Trophoblast cell (in vitro differentiated cells and primary cell): ENCODE measurements at regions not wholly inside any gene's neighbourhood (a gene's known extent, or its start where the extent isn't known, plus 50 kb on each side); places are given as distances from the start of the nearest gene placed in this dataset.
"Not testable (repeated sequence)": the region's sequence is repeated elsewhere in the genome, so short reads cannot be mapped to it uniquely, and the experiment has no call there.

Experiments
- DNase-seq, 2 donors: peaks; one replicate each; pipeline ENCODE4 v3.0.0-alpha.2; 2016
- H2AFZ ChIP-seq: 2 replicates; pipeline ENCODE4 v1.6.1; 2013; ENCODE audit warnings: low read length, moderate library complexity, mild to moderate bottlenecking; ENCODE audit not compliant: insufficient read depth, poor library complexity
- H2AK5ac ChIP-seq: 2 replicates; pipeline ENCODE4 v1.6.1; 2013; ENCODE audit warnings: mild to moderate bottlenecking, low read length
- H2BK120ac ChIP-seq: 2 replicates; pipeline ENCODE4 v1.6.1; 2013; ENCODE audit warnings: low read length, mild to moderate bottlenecking, moderate library complexity; ENCODE audit not compliant: insufficient read depth, poor library complexity
- H2BK12ac ChIP-seq: 2 replicates; pipeline ENCODE4 v1.6.1; 2013; ENCODE audit warnings: mild to moderate bottlenecking, low read length, moderate library complexity
- H2BK5ac ChIP-seq: 2 replicates; pipeline ENCODE4 v1.6.1; 2013; ENCODE audit warnings: low read length, low read depth, moderate library complexity, mild to moderate bottlenecking; ENCODE audit not compliant: poor library complexity
- H3K14ac ChIP-seq: 2 replicates; pipeline ENCODE4 v1.6.1; 2013; ENCODE audit warnings: mild to moderate bottlenecking, low read length
- H3K18ac ChIP-seq: 2 replicates; pipeline ENCODE4 v1.6.1; 2013; ENCODE audit warnings: mild to moderate bottlenecking, low read length
- H3K23ac ChIP-seq: 2 replicates; pipeline ENCODE4 v1.6.1; 2013; ENCODE audit warnings: low read length
- H3K27ac ChIP-seq: 2 replicates; pipeline ENCODE4 v1.5.1; 2013; ENCODE audit warnings: low read depth, mild to moderate bottlenecking, inconsistent platforms, low read length, moderate library complexity
- H3K27me3 ChIP-seq: 2 replicates; pipeline ENCODE4 v1.6.1; 2013; ENCODE audit warnings: inconsistent platforms, mild to moderate bottlenecking, low read length, moderate library complexity; ENCODE audit not compliant: insufficient read depth
- H3K36me3 ChIP-seq, 2 experiments: 1 replicate in 1 of 2; 2 replicates in 1 of 2; pipeline ENCODE4 v1.6.1; 2013; ENCODE audit warnings: low read length in 2 of 2, mild to moderate bottlenecking in 2 of 2, moderate library complexity in 1 of 2; ENCODE audit not compliant: insufficient read depth in 2 of 2, control insufficient read depth in 1 of 2
- H3K4ac ChIP-seq: 2 replicates; pipeline ENCODE4 v1.6.1; 2013; ENCODE audit warnings: low read depth, mild to moderate bottlenecking, low read length, moderate library complexity
- H3K4me1 ChIP-seq, 2 experiments: 1 replicate in 1 of 2; 2 replicates in 1 of 2; pipeline ENCODE4 v1.6.1; 2013; ENCODE audit warnings: low read length in 2 of 2, mild to moderate bottlenecking in 2 of 2, moderate library complexity in 1 of 2; ENCODE audit not compliant: insufficient read depth in 2 of 2, control insufficient read depth in 1 of 2
- H3K4me2 ChIP-seq: 2 replicates; pipeline ENCODE4 v1.6.1; 2013; ENCODE audit warnings: inconsistent platforms, mild to moderate bottlenecking, low read length, moderate library complexity
- H3K4me3 ChIP-seq: 2 replicates; pipeline ENCODE4 v1.5.1; 2013; ENCODE audit warnings: mild to moderate bottlenecking, low read depth, low read length, inconsistent platforms
- H3K79me1 ChIP-seq: one replicate; pipeline ENCODE4 v1.6.1; 2013; ENCODE audit warnings: low read length
- H3K79me2 ChIP-seq: 2 replicates; pipeline ENCODE4 v1.6.1; 2013; ENCODE audit warnings: low read length, mild to moderate bottlenecking; ENCODE audit not compliant: control insufficient read depth, insufficient read depth, poor library complexity
- H3K9ac ChIP-seq: 2 replicates; pipeline ENCODE4 v1.6.1; 2013; ENCODE audit warnings: mild to moderate bottlenecking, low read length
- H3K9me3 ChIP-seq: 2 replicates; pipeline ENCODE4 v1.6.1; 2013; ENCODE audit warnings: low read depth, mild to moderate bottlenecking, control low read depth, inconsistent platforms, low read length; ENCODE audit not compliant: insufficient read depth
- H4K12ac ChIP-seq: 2 replicates; pipeline ENCODE4 v1.6.1; 2013; ENCODE audit warnings: low read depth, mild to moderate bottlenecking, low read length, moderate library complexity
- H4K8ac ChIP-seq: 2 replicates; pipeline ENCODE4 v1.6.1; 2013; ENCODE audit warnings: low read depth, mild to moderate bottlenecking, low read length, moderate library complexity
- H4K91ac ChIP-seq: one replicate; pipeline ENCODE4 v1.6.1; 2013; ENCODE audit warnings: low read depth, mild to moderate bottlenecking, low read length, moderate library complexity
- WGBS: extraction: QIAGEN DNeasy Blood & Tissue Kit; methylation state at CpG from one replicate; pipeline ENCODE4 v1.1.7; 2013; ENCODE audit warnings: missing lambda C conversion rate; ENCODE audit not compliant: insufficient read length, insufficient coverage; ENCODE audit errors: extremely low coverage; 5-methylcytosine and 5-hydroxymethylcytosine counted together

DNA sequence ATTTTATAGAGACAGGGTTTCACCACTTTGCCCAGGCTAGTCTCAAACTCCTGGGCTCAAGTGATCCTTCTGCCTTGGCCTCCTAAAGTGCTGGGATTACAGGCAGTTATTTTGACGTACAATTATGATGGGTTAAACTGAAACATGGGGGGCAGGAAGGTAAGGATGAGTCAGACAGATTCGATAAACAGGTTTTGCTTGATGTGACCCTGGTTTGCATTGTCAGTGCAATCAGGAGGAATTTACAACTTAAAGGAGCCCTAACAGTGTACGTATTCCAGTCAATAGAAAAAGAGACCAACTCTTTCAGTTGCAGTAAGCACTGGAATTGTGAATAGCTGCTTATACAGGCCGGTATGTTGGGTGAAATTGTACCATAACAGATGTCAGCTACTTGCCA, 246.3 kb upstream of the NOTCH2NLA start:
- H4K91ac ChIP-seq, H3K9ac ChIP-seq, H3K36me3 ChIP-seq, H3K9me3 ChIP-seq, H2BK5ac ChIP-seq, H2BK12ac ChIP-seq, H3K14ac ChIP-seq, H3K4me1 ChIP-seq, H4K12ac ChIP-seq, H3K27me3 ChIP-seq, H3K23ac ChIP-seq, H3K18ac ChIP-seq, H3K4ac ChIP-seq, H4K8ac ChIP-seq, H3K79me1 ChIP-seq, H3K4me2 ChIP-seq, H3K4me3 ChIP-seq, H2AK5ac ChIP-seq, H3K79me2 ChIP-seq, H2BK120ac ChIP-seq, H3K27ac ChIP-seq, H2AFZ ChIP-seq: not testable (repeated sequence)
- peak in 1 of 2 donors; percentile 1 for DNase-seq
- no CpG with 5 or more reads among the region's 4 CpGs for WGBS

GRCh38 chr1:146474216-146474615, 245.4 kb upstream of the NOTCH2NLA start:
- H3K18ac ChIP-seq, H2AFZ ChIP-seq, H2AK5ac ChIP-seq, H2BK5ac ChIP-seq, H3K27ac ChIP-seq, H3K4me1 ChIP-seq, H3K9me3 ChIP-seq, H4K91ac ChIP-seq, H3K9ac ChIP-seq, H4K12ac ChIP-seq, H3K4me3 ChIP-seq, DNase-seq, H3K79me1 ChIP-seq, H3K23ac ChIP-seq, H3K14ac ChIP-seq, H2BK120ac ChIP-seq, H3K79me2 ChIP-seq, H2BK12ac ChIP-seq, H3K27me3 ChIP-seq, H3K4ac ChIP-seq, H4K8ac ChIP-seq, H3K4me2 ChIP-seq, H3K36me3 ChIP-seq: not testable (repeated sequence)
- no CpG with 5 or more reads among the region's 6 CpGs for WGBS

GRCh38 chr1:146472192-146472861, 243.5 kb upstream of the NOTCH2NLA start:
- H3K79me1 ChIP-seq, H4K12ac ChIP-seq, H3K27me3 ChIP-seq, H3K9me3 ChIP-seq, H3K27ac ChIP-seq, H2AFZ ChIP-seq, H3K36me3 ChIP-seq, H3K23ac ChIP-seq, H3K9ac ChIP-seq, H3K18ac ChIP-seq, H2BK5ac ChIP-seq, H3K4me1 ChIP-seq, H2BK120ac ChIP-seq, H3K4ac ChIP-seq, H3K4me3 ChIP-seq, H2AK5ac ChIP-seq, H3K79me2 ChIP-seq, H2BK12ac ChIP-seq: not testable (repeated sequence)
- peak overlapping the region; percentile 37 for H3K14ac ChIP-seq
- peak overlapping the region; percentile 37 for H4K91ac ChIP-seq
- DNase-seq = peak; percentile 59 to 77
- no CpG with 5 or more reads among the region's 42 CpGs for WGBS
- H3K4me2 ChIP-seq = peak overlapping the region; percentile 51
- H4K8ac ChIP-seq = peak overlapping the region; percentile 47

DNA sequence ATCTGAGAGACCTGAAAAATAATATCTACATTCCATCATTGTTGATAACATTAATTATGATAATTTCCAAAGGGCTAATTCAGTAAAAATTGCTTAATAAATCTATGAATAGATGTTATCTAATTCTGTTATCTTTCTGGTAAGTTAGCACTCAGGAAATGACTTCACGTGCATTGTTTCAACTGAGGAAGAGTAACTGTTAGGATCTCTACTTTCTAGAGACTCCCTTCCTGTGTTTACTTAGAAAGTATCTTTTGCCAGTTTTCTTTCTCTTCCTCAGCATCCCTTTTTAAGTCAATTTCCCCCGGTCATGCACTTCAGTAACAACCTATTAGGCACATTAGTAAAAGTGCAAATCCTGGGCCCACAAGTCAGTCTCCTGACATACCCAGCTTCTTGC, 231.1 kb upstream of the NOTCH2NLA start:
- H4K12ac ChIP-seq, H3K9me3 ChIP-seq, H3K79me1 ChIP-seq, H3K27ac ChIP-seq, H2AK5ac ChIP-seq, H3K79me2 ChIP-seq, H3K18ac ChIP-seq, H3K4me2 ChIP-seq, H3K9ac ChIP-seq, H3K14ac ChIP-seq, H3K23ac ChIP-seq, H3K4me3 ChIP-seq, H3K4me1 ChIP-seq, DNase-seq, H3K36me3 ChIP-seq, H3K27me3 ChIP-seq, H2AFZ ChIP-seq, H4K8ac ChIP-seq, H4K91ac ChIP-seq, H2BK12ac ChIP-seq, H2BK120ac ChIP-seq, H2BK5ac ChIP-seq, H3K4ac ChIP-seq: not testable (repeated sequence)
- no CpG with 5 or more reads among the region's 2 CpGs for WGBS
